NT2/D1 (cell line): ENCODE measurements at regions not wholly inside any gene's neighbourhood (a gene's known extent, or its start where the extent isn't known, plus 50 kb on each side); places are given as distances from the start of the nearest gene placed in this dataset.
"Not testable (repeated sequence)": the region's sequence is repeated elsewhere in the genome, so short reads cannot be mapped to it uniquely, and the experiment has no call there.

Experiments used
- YY1 ChIP-seq: IDR thresholded peaks from 2 replicates; pipeline ENCODE4 v1.6.1; 2011; ENCODE audit not compliant: insufficient read length, insufficient read depth
- ZNF274 ChIP-seq: IDR thresholded peaks from 2 replicates; pipeline ENCODE4 v1.6.1; 2011; ENCODE audit warnings: mild to moderate bottlenecking, low read depth, low read length

- not testable (repeated sequence) for TF ChIP-seq YY1, ZNF274
Observed at GRCh38 chr13:44704811-44705210, 128.7 kb upstream of the TSC22D1 start.
